ENCODE measurements at regions not wholly inside any gene's neighbourhood (a gene's known extent, or its start where the extent isn't known, plus 50 kb on each side); places are given as distances from the start of the nearest gene placed in this dataset.

- CTCF ChIA-PET (ENCODE audit: partially characterized antibody), result no interaction called here
These were observed 420.8 kb downstream of the HGF start for GRCh38 chr7:81349044-81349443.

More at GRCh38 chr7:81349044-81349443, 420.8 kb downstream of the HGF start:
- no peak overlapping the region for H2BK120ac ChIP-seq (replicated peaks; ENCODE audit: low read depth, low read length)
- H3K14ac ChIP-seq (ENCODE audit: insufficient read length), result no peak overlapping the region
- no peak overlapping the region for H4K91ac ChIP-seq (replicated peaks; ENCODE audit: insufficient read length, low read length)
- no peaks in the 10 kb centered on the region for H4K20me1 ChIP-seq (replicated peaks in 1 of 2; ENCODE audit: control insufficient read depth in 1 of 2, insufficient read depth in 2 of 2, low read length in 2 of 2)
- H2BK15ac ChIP-seq (ENCODE audit: low read length), result no peak overlapping the region
- no peaks in the 10 kb centered on the region for H3K4me1 ChIP-seq (replicated peaks in 1 of 4; ENCODE audit: control insufficient read depth in 3 of 4, insufficient read depth in 4 of 4, low read length in 3 of 4)
- H3K9me3 ChIP-seq (ENCODE audit: insufficient read depth in 2 of 2, low read depth in 1 of 2, low read length in 1 of 2), result no peaks in the 10 kb centered on the region
- no peak for DNase-seq (ENCODE audit: low read depth in 1 of 2, low spot score in 2 of 2)
- H2BK20ac ChIP-seq (ENCODE audit: low read length), result no peak overlapping the region
- no peak overlapping the region for H3K4me3 ChIP-seq (ENCODE audit: extremely low read depth in 1 of 4, insufficient read depth in 2 of 4, low read depth in 3 of 4, low read length in 4 of 4)
- no peak overlapping the region for H3K4ac ChIP-seq (replicated peaks; ENCODE audit: insufficient read length, low read depth, low read length)
- no peak overlapping the region for H3K18ac ChIP-seq (ENCODE audit: extremely low read depth, low read length)
- H3K27me3 ChIP-seq (replicated peaks in 1 of 4; ENCODE audit: control insufficient read depth in 3 of 4, extremely low read depth in 1 of 4, insufficient read depth in 3 of 4, low read length in 3 of 4), result no peaks in the 10 kb centered on the region
- H2BK12ac ChIP-seq (ENCODE audit: low read depth, low read length), result no peak overlapping the region
- no peak overlapping the region for H4K8ac ChIP-seq (ENCODE audit: extremely low read depth, insufficient read depth, low read length)
- TF ChIP-seq TCF12 (IDR thresholded peaks at IDR 0.05; ENCODE audit: low read depth, low read length) (no peak), CTBP2 (IDR thresholded peaks at IDR 0.05; ENCODE audit: borderline replicate concordance, insufficient read depth, insufficient read length, low read length) (no peak), HDAC6 (IDR thresholded peaks at IDR 0.05; ENCODE audit: low read depth, low read length) (no peak), TAF1 (IDR thresholded peaks at IDR 0.05; ENCODE audit: low read depth, low read length) (no peak), SP4 (IDR thresholded peaks at IDR 0.05; ENCODE audit: low read length) (no peak), HDAC2 (IDR thresholded peaks at IDR 0.05; ENCODE audit: borderline replicate concordance in 1 of 2, low read depth in 2 of 2, low read length in 2 of 2) (no peak), EP300 (IDR thresholded peaks at IDR 0.05; ENCODE audit: borderline replicate concordance in 1 of 2, low read depth in 2 of 2, low read length in 2 of 2) (no peak), KDM4A (IDR thresholded peaks at IDR 0.05; ENCODE audit: low read depth, low read length, severe bottlenecking) (no peak), SP2 (IDR thresholded peaks at IDR 0.05; ENCODE audit: low read length) (no peak)
- TF ChIP-seq, protein P1, sequence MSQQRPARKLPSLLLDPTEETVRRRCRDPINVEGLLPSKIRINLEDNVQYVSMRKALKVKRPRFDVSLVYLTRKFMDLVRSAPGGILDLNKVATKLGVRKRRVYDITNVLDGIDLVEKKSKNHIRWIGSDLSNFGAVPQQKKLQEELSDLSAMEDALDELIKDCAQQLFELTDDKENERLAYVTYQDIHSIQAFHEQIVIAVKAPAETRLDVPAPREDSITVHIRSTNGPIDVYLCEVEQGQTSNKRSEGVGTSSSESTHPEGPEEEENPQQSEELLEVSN (IDR thresholded peaks at IDR 0.05), result no peak
- H2AFZ ChIP-seq (ENCODE audit: low read length), result no peak overlapping the region
- H2AK5ac ChIP-seq (ENCODE audit: low read depth, low read length), result no peak overlapping the region
- no peak overlapping the region for H3K23ac ChIP-seq (ENCODE audit: insufficient read length)
- H3K79me2 ChIP-seq (ENCODE audit: control insufficient read depth in 1 of 2, insufficient read depth in 2 of 2, low read length in 2 of 2), result no peaks in the 10 kb centered on the region
- H3K79me1 ChIP-seq (ENCODE audit: low read depth, low read length), result no peaks in the 10 kb centered on the region
- H3K36me3 ChIP-seq (ENCODE audit: control insufficient read depth in 2 of 4, insufficient read depth in 4 of 4, low read length in 3 of 4), result no peaks in the 10 kb centered on the region
- H3K9ac ChIP-seq (replicated peaks in 1 of 4; ENCODE audit: extremely low read depth in 1 of 4, low read depth in 3 of 4, low read length in 3 of 4), result no peak overlapping the region
- no peak overlapping the region for H3K56ac ChIP-seq (replicated peaks; ENCODE audit: insufficient read length, low read depth, low read length)
- POLR2A ChIA-PET (ENCODE audit: partially characterized antibody), result no interaction called here
- FAIRE-seq, result no peak
- 96% methylated on average over 5 of the region's 5 CpGs; no CpG with 5 or more reads in 1 of the 2 experiments for WGBS, 2 experiments (ENCODE audit: extremely low coverage in 1 of 2, insufficient coverage in 1 of 2, insufficient read length in 1 of 2, insufficient replicate concordance in 2 of 2, low coverage in 1 of 2, low lambda C conversion rate in 2 of 2, missing lambda C conversion rate in 1 of 2)
- H4K5ac ChIP-seq (ENCODE audit: insufficient read length, low read depth, low read length), result no peak overlapping the region
- no peak overlapping the region for H3K4me2 ChIP-seq (ENCODE audit: insufficient read depth in 1 of 2, low read depth in 2 of 2, low read length in 2 of 2)
- H3K27ac ChIP-seq (ENCODE audit: low read depth, low read length), result no peak overlapping the region
- H2BK5ac ChIP-seq (ENCODE audit: low read depth, low read length), result no peak overlapping the region
- H3K23me2 ChIP-seq (ENCODE audit: low read depth, low read length), result no peaks in the 10 kb centered on the region
